ENCODE measurements at regions not wholly inside any gene's neighbourhood (a gene's known extent, or its start where the extent isn't known, plus 50 kb on each side); places are given as distances from the start of the nearest gene placed in this dataset.

DNA sequence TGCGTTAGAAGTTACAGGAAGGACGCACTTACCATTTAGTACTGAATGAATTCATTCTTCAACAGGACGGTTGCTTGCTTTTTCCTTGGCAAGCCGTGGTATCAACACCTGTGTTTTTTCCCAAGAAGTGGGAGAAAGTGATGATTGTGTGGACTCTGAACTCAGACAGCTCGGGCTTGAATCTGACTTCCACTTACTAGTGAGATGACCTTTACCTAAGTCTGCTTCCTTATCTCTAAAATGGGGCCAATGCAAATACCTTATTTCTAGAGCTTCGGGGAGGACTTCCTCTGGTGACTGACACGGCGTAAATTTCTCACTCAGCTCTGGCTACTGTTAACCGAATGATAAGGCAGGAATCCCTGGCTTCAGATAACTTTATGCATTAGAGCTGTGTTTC is 146.8 kb upstream of the RBPJ start:
- TF ChIP-seq, protein P1, sequence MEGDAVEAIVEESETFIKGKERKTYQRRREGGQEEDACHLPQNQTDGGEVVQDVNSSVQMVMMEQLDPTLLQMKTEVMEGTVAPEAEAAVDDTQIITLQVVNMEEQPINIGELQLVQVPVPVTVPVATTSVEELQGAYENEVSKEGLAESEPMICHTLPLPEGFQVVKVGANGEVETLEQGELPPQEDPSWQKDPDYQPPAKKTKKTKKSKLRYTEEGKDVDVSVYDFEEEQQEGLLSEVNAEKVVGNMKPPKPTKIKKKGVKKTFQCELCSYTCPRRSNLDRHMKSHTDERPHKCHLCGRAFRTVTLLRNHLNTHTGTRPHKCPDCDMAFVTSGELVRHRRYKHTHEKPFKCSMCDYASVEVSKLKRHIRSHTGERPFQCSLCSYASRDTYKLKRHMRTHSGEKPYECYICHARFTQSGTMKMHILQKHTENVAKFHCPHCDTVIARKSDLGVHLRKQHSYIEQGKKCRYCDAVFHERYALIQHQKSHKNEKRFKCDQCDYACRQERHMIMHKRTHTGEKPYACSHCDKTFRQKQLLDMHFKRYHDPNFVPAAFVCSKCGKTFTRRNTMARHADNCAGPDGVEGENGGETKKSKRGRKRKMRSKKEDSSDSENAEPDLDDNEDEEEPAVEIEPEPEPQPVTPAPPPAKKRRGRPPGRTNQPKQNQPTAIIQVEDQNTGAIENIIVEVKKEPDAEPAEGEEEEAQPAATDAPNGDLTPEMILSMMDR (IDR thresholded peaks at IDR 0.05), result no peak
- TF ChIP-seq SIN3A (IDR thresholded peaks at IDR 0.05; ENCODE audit: borderline replicate concordance, insufficient read depth, low read depth, low read length), result no peak

Measured in Panc1 (cell line).